COLO829 (cell line): ENCODE measurements at regions not wholly inside any gene's neighbourhood (a gene's known extent, or its start where the extent isn't known, plus 50 kb on each side); places are given as distances from the start of the nearest gene placed in this dataset.

Experiments
- DNase-seq: peaks from one replicate; pipeline ENCODE4 v3.0.0; 2012; ENCODE audit warnings: low spot score

- no peak for DNase-seq
Measured at GRCh38 chr3:40593351-40593750, 68.6 kb downstream of the ZNF621 start.

GRCh38 chr3:40597441-40597840 lies 72.7 kb downstream of the ZNF621 start:
- DNase-seq = no peak

GRCh38 chr3:40598338-40598737 lies 73.6 kb downstream of the ZNF621 start:
- no peak for DNase-seq

- DNase-seq = no peak
Measured at GRCh38 chr3:40598962-40599361, 74.2 kb downstream of the ZNF621 start.

- no peak for DNase-seq
Measured at GRCh38 chr3:40602778-40603385, 78.1 kb downstream of the ZNF621 start.

- DNase-seq = no peak
Measured at GRCh38 chr3:40605960-40606359, 81.2 kb downstream of the ZNF621 start.

GRCh38 chr3:40608091-40608490 lies 83.3 kb downstream of the ZNF621 start:
- peak; percentile 45 for DNase-seq

- no peak for DNase-seq
Measured at GRCh38 chr3:40613306-40613705, 88.5 kb downstream of the ZNF621 start.

GRCh38 chr3:40615110-40615915 lies 90.6 kb downstream of the ZNF621 start:
- no peak for DNase-seq

- DNase-seq = no peak
Measured at GRCh38 chr3:40615918-40616819, 91.4 kb downstream of the ZNF621 start.

GRCh38 chr3:40617084-40617483 lies 92.3 kb downstream of the ZNF621 start:
- DNase-seq = no peak

GRCh38 chr3:40618158-40618557 lies 93.4 kb downstream of the ZNF621 start:
- no peak for DNase-seq

GRCh38 chr3:40620151-40620550 lies 95.4 kb downstream of the ZNF621 start:
- DNase-seq = no peak

GRCh38 chr3:40621252-40621651 lies 96.5 kb downstream of the ZNF621 start:
- DNase-seq = no peak

- no peak for DNase-seq
Measured at GRCh38 chr3:40623567-40623966, 98.8 kb downstream of the ZNF621 start.

GRCh38 chr3:40624189-40624769 lies 99.5 kb downstream of the ZNF621 start:
- DNase-seq = no peak

- no peak for DNase-seq
Measured at GRCh38 chr3:40627095-40627494, 102.3 kb downstream of the ZNF621 start.

GRCh38 chr3:40628984-40629383 lies 104.2 kb downstream of the ZNF621 start:
- DNase-seq = no peak

GRCh38 chr3:40631341-40631995 lies 106.7 kb downstream of the ZNF621 start:
- DNase-seq = no peak

- DNase-seq = no peak
Measured at GRCh38 chr3:40637906-40638305, 113.1 kb downstream of the ZNF621 start.

- DNase-seq = no peak
Measured at GRCh38 chr3:40639006-40639405, 114.2 kb downstream of the ZNF621 start.

- DNase-seq = no peak
Measured at GRCh38 chr3:40642812-40643211, 118.1 kb downstream of the ZNF621 start.
